Kidney (tissue), 13 donors: ENCODE measurements at regions not wholly inside any gene's neighbourhood (a gene's known extent, or its start where the extent isn't known, plus 50 kb on each side); places are given as distances from the start of the nearest gene placed in this dataset.

Experiments
- DNase-seq, 5 donors: peaks; one replicate each; pipeline ENCODE4 v3.0.0-alpha.2; 2013 to 2020
- FAIRE-seq: peaks from 2 replicates; lab custom pipeline; 2012; peaks lifted over from hg19 to GRCh38; lab: Jason Lieb, UNC
- H3K27ac ChIP-seq, 2 donors: one replicate each; pipeline ENCODE4 v1.7.0; 2013; ENCODE audit warnings: low read depth in 2 of 2, low read length in 2 of 2, inconsistent platforms in 1 of 2
- H3K27me3 ChIP-seq: one replicate; pipeline ENCODE4 v1.7.1; 2013; ENCODE audit warnings: low read length, inconsistent platforms; ENCODE audit not compliant: control insufficient read depth, insufficient read depth
- H3K36me3 ChIP-seq, 3 donors: one replicate each; pipeline versions ENCODE4 v1.7.0 to v1.7.1; 2013; ENCODE audit warnings: low read length in 3 of 3, control low read depth in 1 of 3, inconsistent platforms in 1 of 3; ENCODE audit not compliant: insufficient read depth in 3 of 3, control insufficient read depth in 2 of 3
- H3K4me1 ChIP-seq, 3 donors: one replicate each; pipeline versions ENCODE4 v1.7.0 to v1.7.1; 2013; ENCODE audit warnings: low read length in 3 of 3, inconsistent platforms in 1 of 3, low read depth in 1 of 3; ENCODE audit not compliant: control insufficient read depth in 2 of 3, insufficient read depth in 2 of 3
- H3K4me3 ChIP-seq, 3 donors: one replicate each; pipeline versions ENCODE4 v1.7.0 to v1.8.1; 2013; ENCODE audit warnings: low read length in 3 of 3, control low read depth in 1 of 3, inconsistent platforms in 1 of 3
- H3K9ac ChIP-seq, 3 donors: one replicate each; pipeline versions ENCODE4 v1.7.0 to v1.7.1; 2013; ENCODE audit warnings: low read length in 3 of 3, control low read depth in 1 of 3, inconsistent platforms in 1 of 3
- H3K9me3 ChIP-seq, 3 donors: one replicate each; pipeline versions ENCODE4 v1.7.0 to v1.7.1; 2013; ENCODE audit warnings: low read length in 3 of 3, control low read depth in 1 of 3, inconsistent platforms in 1 of 3; ENCODE audit not compliant: control insufficient read depth in 2 of 3, insufficient read depth in 1 of 3
- intact Hi-C: fragments of 100-400 bp; cut with DNase I; formaldehyde crosslinking; loops from one replicate; pipeline ENCODE4 v1.11.1; 2022
- TF ChIP-seq, protein P1 (sequence below): IDR thresholded peaks from 3 replicates; pipeline ENCODE4 v1.5.1; 2012; ENCODE audit warnings: mild to moderate bottlenecking, moderate library complexity, borderline replicate concordance; ENCODE audit not compliant: insufficient read depth; ENCODE audit errors: extremely low read depth
- donor health status: control.
- donor health status: control.
- donor health status: control.
- donor health status: control.
- donor health status: control.
- donor health status: DM: yes; HTN: yes; CAD: no.
- donor health status: Normal renal cell carcinoma (clear cell type).

DNA sequence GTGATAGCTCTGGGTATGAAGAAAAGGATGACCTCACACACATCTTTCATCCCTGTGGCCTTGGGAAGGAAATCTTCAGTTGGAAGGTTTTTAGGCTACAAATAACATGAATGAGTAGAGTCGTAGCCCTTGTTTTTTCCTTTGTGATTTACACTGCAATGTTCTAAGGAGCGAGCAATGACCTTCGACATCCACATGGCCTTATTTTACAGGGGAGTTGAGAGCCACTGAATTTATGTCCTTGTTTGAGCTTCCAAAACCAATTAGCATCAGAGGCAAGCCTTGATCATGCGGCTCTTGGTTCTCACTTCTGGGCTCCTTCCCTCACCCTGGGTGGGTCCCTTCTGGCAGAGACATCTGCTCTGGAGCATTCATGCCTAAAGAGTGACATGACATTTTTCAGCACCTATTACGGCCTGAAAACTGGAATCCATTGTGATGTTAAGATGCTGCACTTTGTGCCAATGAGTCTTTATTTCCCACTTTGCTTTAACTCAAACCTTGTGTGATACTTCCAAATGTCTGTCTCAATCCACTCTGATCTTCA lies 70.5 kb upstream of the RUNX1 start:
- TF ChIP-seq, protein P1, sequence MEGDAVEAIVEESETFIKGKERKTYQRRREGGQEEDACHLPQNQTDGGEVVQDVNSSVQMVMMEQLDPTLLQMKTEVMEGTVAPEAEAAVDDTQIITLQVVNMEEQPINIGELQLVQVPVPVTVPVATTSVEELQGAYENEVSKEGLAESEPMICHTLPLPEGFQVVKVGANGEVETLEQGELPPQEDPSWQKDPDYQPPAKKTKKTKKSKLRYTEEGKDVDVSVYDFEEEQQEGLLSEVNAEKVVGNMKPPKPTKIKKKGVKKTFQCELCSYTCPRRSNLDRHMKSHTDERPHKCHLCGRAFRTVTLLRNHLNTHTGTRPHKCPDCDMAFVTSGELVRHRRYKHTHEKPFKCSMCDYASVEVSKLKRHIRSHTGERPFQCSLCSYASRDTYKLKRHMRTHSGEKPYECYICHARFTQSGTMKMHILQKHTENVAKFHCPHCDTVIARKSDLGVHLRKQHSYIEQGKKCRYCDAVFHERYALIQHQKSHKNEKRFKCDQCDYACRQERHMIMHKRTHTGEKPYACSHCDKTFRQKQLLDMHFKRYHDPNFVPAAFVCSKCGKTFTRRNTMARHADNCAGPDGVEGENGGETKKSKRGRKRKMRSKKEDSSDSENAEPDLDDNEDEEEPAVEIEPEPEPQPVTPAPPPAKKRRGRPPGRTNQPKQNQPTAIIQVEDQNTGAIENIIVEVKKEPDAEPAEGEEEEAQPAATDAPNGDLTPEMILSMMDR, result no peak
- DNase-seq (peak in 3 of 5 donors; percentile 38 to 75 (median 68)), FAIRE-seq (no peak)
- Histone ChIP-seq H3K36me3 (no peaks in the 10 kb centered on the region), H3K27me3 (no peaks in the 10 kb centered on the region), H3K4me1 (no peaks in the 10 kb centered on the region), H3K9me3 (no peaks in the 10 kb centered on the region), H3K4me3 (no peak overlapping the region), H3K9ac (no peak overlapping the region), H3K27ac (no peak overlapping the region)
- intact Hi-C loops, result no loop called here

DNA sequence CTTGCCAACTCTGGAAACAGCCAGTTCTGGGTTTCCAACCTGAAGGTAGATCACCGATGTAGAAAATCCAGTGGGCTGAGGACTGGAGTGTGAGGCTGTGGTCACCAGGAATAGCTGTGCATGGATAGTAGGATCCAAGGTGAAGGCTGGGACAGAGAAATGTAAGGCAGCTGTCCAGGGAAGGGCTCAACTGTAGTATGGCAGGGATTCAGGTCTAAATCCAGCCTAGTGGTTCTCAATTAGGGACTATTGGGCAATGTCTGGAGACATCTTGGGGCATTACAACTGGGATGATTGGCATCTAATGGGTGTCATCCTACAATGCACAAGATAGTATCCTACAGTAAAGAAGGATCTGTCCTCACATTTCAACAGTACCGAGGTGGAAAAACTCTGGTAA lies 67.7 kb upstream of the RUNX1 start:
- no peaks in the 10 kb centered on the region for H3K4me1 ChIP-seq
- TF ChIP-seq, protein P1, result no peak
- no peaks in the 10 kb centered on the region for H3K9me3 ChIP-seq
- DNase-seq, result no peak
- no peak for FAIRE-seq
- no peaks in the 10 kb centered on the region for H3K27me3 ChIP-seq
- H3K9ac ChIP-seq, result no peak overlapping the region
- H3K27ac ChIP-seq, result no peak overlapping the region
- intact Hi-C loops, result no loop called here
- no peaks in the 10 kb centered on the region for H3K36me3 ChIP-seq
- H3K4me3 ChIP-seq, result no peak overlapping the region

DNA sequence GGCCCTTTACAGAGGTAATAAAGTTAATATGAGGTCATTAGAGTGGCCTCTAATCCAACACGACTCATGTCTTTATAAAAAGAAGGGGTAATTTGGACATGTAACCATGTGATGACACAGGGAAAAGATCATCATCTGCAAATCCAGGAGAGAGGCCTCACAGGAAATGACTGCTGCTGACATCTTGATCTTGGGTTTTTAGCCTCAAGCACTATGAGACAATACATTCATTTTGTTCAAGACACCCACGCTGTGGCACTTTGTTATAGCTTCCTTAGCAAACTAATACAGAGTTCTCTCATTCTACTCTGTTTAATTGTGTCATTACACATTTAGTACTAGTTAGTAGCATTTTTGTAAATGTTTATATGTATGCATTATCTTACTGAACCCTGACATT lies 64.0 kb upstream of the RUNX1 start:
- no peak overlapping the region for H3K4me3 ChIP-seq
- no peaks in the 10 kb centered on the region for H3K4me1 ChIP-seq
- FAIRE-seq (no peak), DNase-seq (no peak)
- H3K36me3 ChIP-seq, result no peaks in the 10 kb centered on the region
- no peak overlapping the region for H3K9ac ChIP-seq
- H3K27me3 ChIP-seq, result no peaks in the 10 kb centered on the region
- H3K27ac ChIP-seq, result no peak overlapping the region
- intact Hi-C loops, result no loop called here
- TF ChIP-seq, protein P1, result no peak
- no peaks in the 10 kb centered on the region for H3K9me3 ChIP-seq
